Peyer's patch (tissue), 4 donors: ENCODE measurements at regions not wholly inside any gene's neighbourhood (a gene's known extent, or its start where the extent isn't known, plus 50 kb on each side); places are given as distances from the start of the nearest gene placed in this dataset.

Experiments used
- POLR2A ChIP-seq, 2 donors: fragments of 450-650 bp; IDR thresholded peaks; one replicate each; pipeline ENCODE4 v1.5.1; 2017; ENCODE audit warnings: antibody characterized with exemption in 2 of 2, mild to moderate bottlenecking in 2 of 2, moderate library complexity in 2 of 2
- TF ChIP-seq, protein P1 (sequence below), 6 experiments: fragments of 450-650 bp in 4 of 6; fragments of 200-600 bp in 2 of 6; sonication (generic) in 1 of 6; IDR thresholded peaks; one replicate each; pipeline ENCODE4 v1.5.1; 2017 to 2019; ENCODE audit warnings: antibody characterized with exemption in 6 of 6, mild to moderate bottlenecking in 3 of 6, moderate library complexity in 1 of 6

GRCh38 chr10:121355161-121355560 is 243.1 kb downstream of the FGFR2 start:
- TF ChIP-seq, protein P1, sequence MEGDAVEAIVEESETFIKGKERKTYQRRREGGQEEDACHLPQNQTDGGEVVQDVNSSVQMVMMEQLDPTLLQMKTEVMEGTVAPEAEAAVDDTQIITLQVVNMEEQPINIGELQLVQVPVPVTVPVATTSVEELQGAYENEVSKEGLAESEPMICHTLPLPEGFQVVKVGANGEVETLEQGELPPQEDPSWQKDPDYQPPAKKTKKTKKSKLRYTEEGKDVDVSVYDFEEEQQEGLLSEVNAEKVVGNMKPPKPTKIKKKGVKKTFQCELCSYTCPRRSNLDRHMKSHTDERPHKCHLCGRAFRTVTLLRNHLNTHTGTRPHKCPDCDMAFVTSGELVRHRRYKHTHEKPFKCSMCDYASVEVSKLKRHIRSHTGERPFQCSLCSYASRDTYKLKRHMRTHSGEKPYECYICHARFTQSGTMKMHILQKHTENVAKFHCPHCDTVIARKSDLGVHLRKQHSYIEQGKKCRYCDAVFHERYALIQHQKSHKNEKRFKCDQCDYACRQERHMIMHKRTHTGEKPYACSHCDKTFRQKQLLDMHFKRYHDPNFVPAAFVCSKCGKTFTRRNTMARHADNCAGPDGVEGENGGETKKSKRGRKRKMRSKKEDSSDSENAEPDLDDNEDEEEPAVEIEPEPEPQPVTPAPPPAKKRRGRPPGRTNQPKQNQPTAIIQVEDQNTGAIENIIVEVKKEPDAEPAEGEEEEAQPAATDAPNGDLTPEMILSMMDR (IDR thresholded peaks at IDR 0.05) = no peak
- no peak for TF ChIP-seq POLR2A (IDR thresholded peaks at IDR 0.05)
